Mesenchymal stem cell (in vitro differentiated cells and primary cell): ENCODE measurements at regions not wholly inside any gene's neighbourhood (a gene's known extent, or its start where the extent isn't known, plus 50 kb on each side); places are given as distances from the start of the nearest gene placed in this dataset.

ENCODE experiments used
- DNase-seq: peaks from one replicate; pipeline ENCODE4 v3.0.0-alpha.2; 2013
- H2AFZ ChIP-seq: one replicate; pipeline ENCODE4 v1.6.1; 2013; ENCODE audit warnings: low read depth, mild to moderate bottlenecking, control low read depth, inconsistent platforms, low read length, moderate library complexity
- H2AK5ac ChIP-seq: 2 replicates; pipeline ENCODE4 v1.6.1; 2013; ENCODE audit warnings: low read length, moderate library complexity, mild to moderate bottlenecking, inconsistent platforms; ENCODE audit not compliant: severe bottlenecking
- H2BK120ac ChIP-seq: one replicate; pipeline ENCODE4 v1.6.1; 2013; ENCODE audit warnings: low read depth, mild to moderate bottlenecking, inconsistent platforms, low read length, moderate library complexity
- H2BK12ac ChIP-seq, 2 experiments: one replicate each; pipeline ENCODE4 v1.6.1; 2013; ENCODE audit warnings: inconsistent platforms in 2 of 2, low read length in 2 of 2, mild to moderate bottlenecking in 2 of 2, moderate library complexity in 2 of 2, control low read depth in 1 of 2
- H2BK15ac ChIP-seq: one replicate; pipeline ENCODE4 v1.6.1; 2013; ENCODE audit warnings: mild to moderate bottlenecking, low read depth, inconsistent platforms; ENCODE audit not compliant: poor library complexity, severe bottlenecking
- H2BK5ac ChIP-seq: 2 replicates; pipeline ENCODE4 v1.6.1; 2013; ENCODE audit warnings: low read depth, mild to moderate bottlenecking, low read length, control low read depth, inconsistent platforms; ENCODE audit not compliant: poor library complexity, severe bottlenecking
- H3K14ac ChIP-seq, 2 experiments: one replicate each; pipeline ENCODE4 v1.6.1; 2013; ENCODE audit warnings: inconsistent platforms in 2 of 2, low read length in 2 of 2, control low read depth in 1 of 2, mild to moderate bottlenecking in 1 of 2, moderate library complexity in 1 of 2
- H3K18ac ChIP-seq, 2 experiments: one replicate each; pipeline ENCODE4 v1.6.1; 2013; ENCODE audit warnings: inconsistent platforms in 2 of 2, low read length in 2 of 2, control low read depth in 1 of 2, low read depth in 1 of 2, mild to moderate bottlenecking in 1 of 2
- H3K23ac ChIP-seq, 2 experiments: one replicate each; pipeline ENCODE4 v1.6.1; 2013; ENCODE audit warnings: inconsistent platforms in 2 of 2, low read length in 2 of 2, mild to moderate bottlenecking in 2 of 2, moderate library complexity in 2 of 2, control low read depth in 1 of 2
- H3K27ac ChIP-seq: 2 replicates; pipeline ENCODE4 v1.5.1; 2013; ENCODE audit warnings: mild to moderate bottlenecking, moderate library complexity, low read length, control low read depth, inconsistent platforms; ENCODE audit not compliant: poor library complexity, severe bottlenecking
- H3K27me3 ChIP-seq, 2 experiments: 2 replicates each; pipeline versions ENCODE4 v1.6.1 to v1.7.0; 2013; ENCODE audit warnings: low read length in 2 of 2, mild to moderate bottlenecking in 2 of 2, moderate library complexity in 2 of 2, control low read depth in 1 of 2, inconsistent platforms in 1 of 2; ENCODE audit not compliant: control insufficient read depth in 1 of 2, insufficient read depth in 1 of 2
- H3K36me3 ChIP-seq, 2 experiments: 2 replicates each; pipeline versions ENCODE4 v1.6.1 to v1.7.0; 2013; ENCODE audit warnings: low read length in 2 of 2, control low read depth in 1 of 2, inconsistent platforms in 1 of 2, low read depth in 1 of 2, mild to moderate bottlenecking in 1 of 2; ENCODE audit not compliant: insufficient read depth in 2 of 2, control insufficient read depth in 1 of 2
- H3K4ac ChIP-seq, 2 experiments: one replicate each; pipeline ENCODE4 v1.6.1; 2013; ENCODE audit warnings: inconsistent platforms in 2 of 2, low read length in 2 of 2, mild to moderate bottlenecking in 2 of 2, moderate library complexity in 2 of 2, control low read depth in 1 of 2, low read depth in 1 of 2
- H3K4me1 ChIP-seq: 2 replicates; pipeline ENCODE4 v1.6.1; 2013; ENCODE audit warnings: low read depth, low read length, control low read depth; ENCODE audit not compliant: control insufficient read depth, insufficient read depth
- H3K4me2 ChIP-seq: 2 replicates; pipeline ENCODE4 v1.6.1; 2013; ENCODE audit warnings: low read length, mild to moderate bottlenecking, inconsistent platforms; ENCODE audit not compliant: poor library complexity, severe bottlenecking
- H3K4me3 ChIP-seq, 2 experiments: 2 replicates each; pipeline versions ENCODE4 v1.5.1 to v1.7.0; 2013; ENCODE audit warnings: low read length in 2 of 2, mild to moderate bottlenecking in 2 of 2, control low read depth in 1 of 2, low read depth in 1 of 2; ENCODE audit not compliant: insufficient read depth in 1 of 2
- H3K79me1 ChIP-seq: replicated peaks from 2 replicates; pipeline ENCODE4 v1.6.1; 2013; ENCODE audit warnings: mild to moderate bottlenecking, control low read depth, low read length, inconsistent platforms; ENCODE audit not compliant: poor library complexity, severe bottlenecking
- H3K9ac ChIP-seq: 2 replicates; pipeline ENCODE4 v1.7.0; 2013; ENCODE audit warnings: mild to moderate bottlenecking, low read length, moderate library complexity
- H3K9me3 ChIP-seq: 2 replicates; pipeline ENCODE4 v1.7.0; 2013; ENCODE audit warnings: mild to moderate bottlenecking, low read length; ENCODE audit not compliant: control insufficient read depth
- H4K8ac ChIP-seq: one replicate; pipeline ENCODE4 v1.6.1; 2013; ENCODE audit warnings: inconsistent platforms, mild to moderate bottlenecking, low read length, moderate library complexity
- H4K91ac ChIP-seq: one replicate; pipeline ENCODE4 v1.6.1; 2013; ENCODE audit warnings: mild to moderate bottlenecking, low read length, inconsistent platforms
- WGBS: methylation state at CpG from one replicate; pipeline ENCODE4 v1.1.7; 2013; ENCODE audit warnings: mixed read lengths; 5-methylcytosine and 5-hydroxymethylcytosine counted together

DNA sequence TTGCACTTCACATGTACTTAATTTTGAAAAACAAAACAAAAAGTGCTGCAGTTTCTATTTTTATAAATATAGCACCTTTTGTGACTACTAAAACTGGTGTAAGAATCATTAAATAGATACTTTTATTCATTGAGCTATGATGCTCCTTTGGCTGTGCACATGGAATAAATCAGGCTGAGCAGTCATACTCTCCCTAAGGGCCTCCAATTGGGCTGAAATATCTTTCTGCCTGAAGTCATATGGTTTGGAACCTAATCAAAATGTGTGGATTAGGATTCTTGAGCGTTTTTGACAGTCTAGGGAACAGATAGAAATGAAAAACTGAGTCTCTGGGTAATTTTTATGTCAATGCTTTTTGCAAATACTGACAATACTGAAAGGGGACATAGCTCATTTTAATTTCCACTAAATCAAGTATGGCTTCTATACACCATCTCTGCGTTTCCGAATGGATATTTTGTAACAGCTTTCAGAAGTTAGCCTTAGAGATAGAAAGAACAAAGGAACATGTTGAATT lies 392.2 kb upstream of the ROBO1 start:
- no peak overlapping the region for H2BK120ac ChIP-seq
- no peak overlapping the region for H2BK12ac ChIP-seq
- no peak overlapping the region for H3K23ac ChIP-seq
- no peak overlapping the region for H3K4ac ChIP-seq
- H3K4me2 ChIP-seq = no peak overlapping the region
- no peak for DNase-seq
- H3K18ac ChIP-seq = no peak overlapping the region
- H2BK15ac ChIP-seq = no peak overlapping the region
- H3K4me3 ChIP-seq = no peak overlapping the region
- H4K8ac ChIP-seq = no peak overlapping the region
- no peak overlapping the region for H3K27ac ChIP-seq
- 13% methylated on average over 1 of the region's 3 CpGs for WGBS
- H3K27me3 ChIP-seq = peaks cover 0 to 12% of the 10 kb centered on the region in 2 experiments
- H3K9me3 ChIP-seq = no peaks in the 10 kb centered on the region
- no peak overlapping the region for H3K9ac ChIP-seq
- H3K4me1 ChIP-seq = no peaks in the 10 kb centered on the region
- H2BK5ac ChIP-seq = no peak overlapping the region
- no peak overlapping the region for H2AK5ac ChIP-seq
- H2AFZ ChIP-seq = no peak overlapping the region
- no peaks in the 10 kb centered on the region for H3K79me1 ChIP-seq
- H3K36me3 ChIP-seq = no peaks in the 10 kb centered on the region
- no peak overlapping the region for H3K14ac ChIP-seq
- no peak overlapping the region for H4K91ac ChIP-seq

DNA sequence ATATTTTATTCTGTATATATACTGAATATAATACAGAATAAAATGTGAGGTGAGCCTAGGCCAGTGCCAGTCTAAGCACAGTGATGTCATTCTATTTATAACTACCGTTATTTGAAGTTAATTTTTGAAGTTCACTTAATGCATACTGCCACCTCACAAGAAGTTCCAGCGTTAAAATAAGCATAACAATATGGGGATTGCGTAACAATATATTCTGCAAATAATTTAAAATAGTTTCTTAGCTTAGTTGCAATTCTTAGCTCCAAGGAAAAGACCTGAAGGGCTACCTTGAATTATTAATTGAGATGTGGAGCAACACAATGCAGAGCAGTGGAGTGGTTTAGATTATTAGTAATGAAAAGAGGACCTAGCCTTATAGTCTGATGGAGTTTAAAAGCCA lies 390.5 kb upstream of the ROBO1 start:
- Histone ChIP-seq H3K14ac (no peak overlapping the region), H3K23ac (no peak overlapping the region), H4K8ac (no peak overlapping the region), H3K9me3 (no peaks in the 10 kb centered on the region), H3K4me1 (no peaks in the 10 kb centered on the region), H3K79me1 (no peaks in the 10 kb centered on the region), H3K4me3 (no peak overlapping the region), H3K36me3 (no peaks in the 10 kb centered on the region), H2BK12ac (no peak overlapping the region), H4K91ac (no peak overlapping the region), H3K27me3 (peaks cover 0 to 5% of the 10 kb centered on the region in 2 experiments), H2AK5ac (no peak overlapping the region), H2AFZ (no peak overlapping the region), H3K18ac (no peak overlapping the region), H3K4me2 (no peak overlapping the region), H2BK5ac (no peak overlapping the region), H3K27ac (no peak overlapping the region), H3K4ac (no peak overlapping the region), H2BK120ac (no peak overlapping the region), H3K9ac (no peak overlapping the region), H2BK15ac (no peak overlapping the region)
- no peak for DNase-seq
- 80% methylated on average over 1 of the region's 3 CpGs for WGBS

DNA sequence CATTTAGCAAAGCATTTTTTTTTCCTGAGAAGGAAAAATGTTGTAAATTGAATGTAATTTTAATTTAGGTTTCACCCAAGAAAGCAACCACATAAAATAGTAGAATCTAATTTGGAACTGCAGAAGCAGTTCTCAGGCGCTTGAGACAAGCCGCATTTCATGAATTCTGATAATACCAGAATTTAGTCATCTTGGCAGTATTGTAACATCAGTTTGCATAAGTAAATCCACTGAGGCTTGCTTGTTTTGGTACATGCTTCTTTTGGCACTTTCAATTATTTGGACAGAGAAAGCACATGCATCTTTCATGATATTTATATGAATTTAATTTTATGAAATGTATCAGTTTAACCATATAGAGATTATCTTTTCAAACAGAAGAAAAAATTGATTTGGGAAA lies 389.7 kb upstream of the ROBO1 start:
- Histone ChIP-seq H2BK120ac (no peak overlapping the region), H2AFZ (no peak overlapping the region), H2BK5ac (no peak overlapping the region), H4K8ac (no peak overlapping the region), H3K14ac (no peak overlapping the region), H3K9ac (no peak overlapping the region), H4K91ac (no peak overlapping the region), H3K9me3 (no peaks in the 10 kb centered on the region), H3K36me3 (no peaks in the 10 kb centered on the region), H3K4ac (no peak overlapping the region), H3K4me1 (no peaks in the 10 kb centered on the region), H3K4me2 (no peak overlapping the region), H3K79me1 (no peaks in the 10 kb centered on the region), H3K18ac (no peak overlapping the region), H2BK12ac (no peak overlapping the region), H3K23ac (no peak overlapping the region), H2AK5ac (no peak overlapping the region), H3K27ac (no peak overlapping the region), H3K4me3 (no peak overlapping the region), H3K27me3 (peaks cover 0 to 2% of the 10 kb centered on the region in 2 experiments), H2BK15ac (no peak overlapping the region)
- WGBS = 94% methylated on average over 2 of the region's 2 CpGs
- no peak for DNase-seq

DNA sequence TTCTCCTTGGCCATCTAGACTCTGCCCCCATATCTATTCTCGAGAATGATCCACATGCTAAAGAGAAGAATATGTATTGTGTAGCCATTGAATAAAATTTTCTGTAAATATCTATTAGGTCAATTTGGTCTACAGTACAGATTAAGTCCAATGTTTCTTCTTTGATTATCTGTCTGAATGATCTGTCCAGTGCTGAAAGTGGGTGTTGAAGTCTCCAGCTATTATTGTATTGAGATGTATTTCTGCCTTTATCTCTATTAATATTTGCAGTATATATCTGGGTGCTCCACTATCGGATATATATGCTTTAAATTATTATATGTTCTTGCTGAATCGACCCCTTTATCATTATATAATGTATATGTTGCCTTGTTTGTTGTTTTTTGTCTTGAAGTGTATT lies 384.9 kb upstream of the ROBO1 start:
- H2BK15ac ChIP-seq = no peak overlapping the region
- H3K9ac ChIP-seq = no peak overlapping the region
- no peaks in the 10 kb centered on the region for H3K4me1 ChIP-seq
- H2AK5ac ChIP-seq = no peak overlapping the region
- H3K27ac ChIP-seq = no peak overlapping the region
- H2BK5ac ChIP-seq = no peak overlapping the region
- no peak overlapping the region for H2BK12ac ChIP-seq
- no peaks in the 10 kb centered on the region for H3K36me3 ChIP-seq
- no peak overlapping the region for H3K23ac ChIP-seq
- no peaks in the 10 kb centered on the region for H3K27me3 ChIP-seq
- no peak overlapping the region for H2AFZ ChIP-seq
- H3K4me2 ChIP-seq = no peak overlapping the region
- H3K18ac ChIP-seq = no peak overlapping the region
- no peak overlapping the region for H4K91ac ChIP-seq
- no peak for DNase-seq
- H3K14ac ChIP-seq = no peak overlapping the region
- no peak overlapping the region for H2BK120ac ChIP-seq
- no peaks in the 10 kb centered on the region for H3K79me1 ChIP-seq
- peaks cover 20% of the 10 kb centered on the region for H3K9me3 ChIP-seq
- H3K4ac ChIP-seq = no peak overlapping the region
- no peak overlapping the region for H3K4me3 ChIP-seq
- WGBS = no CpG with 5 or more reads among the region's 3 CpGs
- no peak overlapping the region for H4K8ac ChIP-seq
